ENCODE measurements at regions not wholly inside any gene's neighbourhood (a gene's known extent, or its start where the extent isn't known, plus 50 kb on each side); places are given as distances from the start of the nearest gene placed in this dataset.
A peak's percentile ranks its signal among the peaks of the same experiment; 100 is the strongest.

- DNase-seq: no peak
Observed at GRCh38 chr13:78325585-78325984, 277.8 kb downstream of the POU4F1 start.

GRCh38 chr13:78323848-78324247 is 279.5 kb downstream of the POU4F1 start:
- DNase-seq: no peak

- no peak for DNase-seq
Observed at GRCh38 chr13:78323040-78323439, 280.3 kb downstream of the POU4F1 start.

GRCh38 chr13:78319101-78319627 is 284.2 kb downstream of the POU4F1 start:
- no peak for DNase-seq

- no peak for DNase-seq
Observed at GRCh38 chr13:78317030-78317429, 286.3 kb downstream of the POU4F1 start.

- DNase-seq: no peak
Observed at GRCh38 chr13:78309497-78310180, 293.7 kb downstream of the POU4F1 start.

GRCh38 chr13:78306519-78307206 is 296.7 kb downstream of the POU4F1 start:
- no peak for DNase-seq

- no peak for DNase-seq
Observed at GRCh38 chr13:78305171-78305570, 298.2 kb downstream of the POU4F1 start.

GRCh38 chr13:78299832-78300623 is 303.3 kb downstream of the POU4F1 start:
- no peak for DNase-seq

- DNase-seq: no peak
Observed at GRCh38 chr13:78298657-78299056, 304.7 kb downstream of the POU4F1 start.

- DNase-seq: no peak
Observed at GRCh38 chr13:78286748-78287147, 316.6 kb downstream of the POU4F1 start.

- no peak for DNase-seq
Observed at GRCh38 chr13:78265098-78265497, 338.3 kb downstream of the POU4F1 start.

GRCh38 chr13:78258304-78258703 is 339.7 kb upstream of the EDNRB start:
- no peak for DNase-seq

GRCh38 chr13:78256484-78256883 is 337.9 kb upstream of the EDNRB start:
- DNase-seq: no peak

- DNase-seq: no peak
Observed at GRCh38 chr13:78254113-78254512, 335.5 kb upstream of the EDNRB start.

- peak; percentile 0 for DNase-seq
Observed at GRCh38 chr13:78247362-78247761, 328.7 kb upstream of the EDNRB start.

GRCh38 chr13:78241278-78241919 is 322.8 kb upstream of the EDNRB start:
- no peak for DNase-seq

GRCh38 chr13:78239714-78240113 is 321.1 kb upstream of the EDNRB start:
- no peak for DNase-seq

GRCh38 chr13:78238911-78239310 is 320.3 kb upstream of the EDNRB start:
- DNase-seq: no peak

- no peak for DNase-seq
Observed at GRCh38 chr13:78228940-78229339, 310.3 kb upstream of the EDNRB start.

- no peak for DNase-seq
Observed at GRCh38 chr13:78228211-78228610, 309.6 kb upstream of the EDNRB start.

- no peak for DNase-seq
Observed at GRCh38 chr13:78227709-78228108, 309.1 kb upstream of the EDNRB start.

- DNase-seq: no peak
Observed at GRCh38 chr13:78215458-78216108, 297.0 kb upstream of the EDNRB start.

Measured in SHP77 treated with DMSO at 0.1 percent for 48 hours (cell line).